ENCODE measurements at regions not wholly inside any gene's neighbourhood (a gene's known extent, or its start where the extent isn't known, plus 50 kb on each side); places are given as distances from the start of the nearest gene placed in this dataset.
A peak's percentile ranks its signal among the peaks of the same experiment; 100 is the strongest.

DNA sequence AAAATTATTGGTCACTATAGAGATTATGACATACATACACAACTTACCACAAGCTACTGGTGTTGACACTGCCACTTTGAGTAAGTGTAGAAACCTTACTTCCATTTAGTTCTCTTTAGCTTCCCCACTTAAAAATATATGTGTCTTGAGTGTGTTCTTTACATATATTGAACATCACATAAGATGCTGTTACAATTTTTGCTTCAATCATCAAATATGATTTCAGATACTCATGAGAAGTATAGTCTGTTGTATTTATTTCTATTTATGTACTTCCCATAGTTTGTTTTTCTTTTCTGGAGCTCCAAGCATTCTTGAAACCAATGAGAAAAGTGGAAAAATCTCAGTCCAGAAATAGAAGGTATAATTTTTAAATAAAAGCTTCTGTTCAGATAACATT, 102.7 kb upstream of the SDK1 start:
- Histone ChIP-seq H4K20me1 (ENCODE audit: control insufficient read depth, extremely low read depth, insufficient read depth, low read length) (no peaks in the 10 kb centered on the region), H3K4me1 (ENCODE audit: control insufficient read depth, extremely low read depth, insufficient read depth, low read length) (no peaks in the 10 kb centered on the region), H3K4me2 (ENCODE audit: control insufficient read depth, extremely low read depth, insufficient read depth, low read depth, low read length) (no peak overlapping the region), H3K79me2 (ENCODE audit: control insufficient read depth, insufficient read depth, low read length) (no peaks in the 10 kb centered on the region), H3K9ac (ENCODE audit: control insufficient read depth, extremely low read depth, insufficient read depth, low read length) (no peak overlapping the region), H3K27me3 (ENCODE audit: control insufficient read depth, extremely low read depth, insufficient read depth, low read length) (no peaks in the 10 kb centered on the region), H3K36me3 (ENCODE audit: control insufficient read depth in 2 of 2, extremely low read depth in 1 of 2, insufficient read depth in 2 of 2, low read length in 2 of 2) (no peaks in the 10 kb centered on the region), H3K9me1 (ENCODE audit: control insufficient read depth, extremely low read depth, insufficient read depth, low read length) (no peaks in the 10 kb centered on the region), H3K27ac (ENCODE audit: control insufficient read depth, insufficient read depth, low read length) (no peak overlapping the region), H3K4me3 (ENCODE audit: control insufficient read depth in 2 of 3, extremely low read depth in 1 of 3, insufficient read depth in 2 of 3, low read depth in 1 of 3, low read length in 3 of 3) (no peak overlapping the region), H3K9me3 (ENCODE audit: control insufficient read depth, low read depth, low read length) (no peaks in the 10 kb centered on the region), H2AFZ (ENCODE audit: control insufficient read depth, low read length) (no peak overlapping the region)
- FAIRE-seq (no peak), DNase-seq (ENCODE audit: low read depth, low spot score) (no peak)
- no peak for TF ChIP-seq EZH2 (IDR thresholded peaks at IDR 0.05; ENCODE audit: low read length)
- TF ChIP-seq, protein P1, sequence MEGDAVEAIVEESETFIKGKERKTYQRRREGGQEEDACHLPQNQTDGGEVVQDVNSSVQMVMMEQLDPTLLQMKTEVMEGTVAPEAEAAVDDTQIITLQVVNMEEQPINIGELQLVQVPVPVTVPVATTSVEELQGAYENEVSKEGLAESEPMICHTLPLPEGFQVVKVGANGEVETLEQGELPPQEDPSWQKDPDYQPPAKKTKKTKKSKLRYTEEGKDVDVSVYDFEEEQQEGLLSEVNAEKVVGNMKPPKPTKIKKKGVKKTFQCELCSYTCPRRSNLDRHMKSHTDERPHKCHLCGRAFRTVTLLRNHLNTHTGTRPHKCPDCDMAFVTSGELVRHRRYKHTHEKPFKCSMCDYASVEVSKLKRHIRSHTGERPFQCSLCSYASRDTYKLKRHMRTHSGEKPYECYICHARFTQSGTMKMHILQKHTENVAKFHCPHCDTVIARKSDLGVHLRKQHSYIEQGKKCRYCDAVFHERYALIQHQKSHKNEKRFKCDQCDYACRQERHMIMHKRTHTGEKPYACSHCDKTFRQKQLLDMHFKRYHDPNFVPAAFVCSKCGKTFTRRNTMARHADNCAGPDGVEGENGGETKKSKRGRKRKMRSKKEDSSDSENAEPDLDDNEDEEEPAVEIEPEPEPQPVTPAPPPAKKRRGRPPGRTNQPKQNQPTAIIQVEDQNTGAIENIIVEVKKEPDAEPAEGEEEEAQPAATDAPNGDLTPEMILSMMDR (optimal IDR thresholded peaks at IDR 0.05 in 1 of 3, IDR thresholded peaks at IDR 0.05 in 1 of 3, conservative IDR thresholded peaks at IDR 0.05 in 1 of 3; ENCODE audit: extremely low read depth in 1 of 3, insufficient read depth in 2 of 3, low read length in 3 of 3), result no peak
- dilution Hi-C loops (cut with MboI; ENCODE audit: extremely low pct_ligation_motif_present, low sequenced_read_pairs), result no loop called here

DNA sequence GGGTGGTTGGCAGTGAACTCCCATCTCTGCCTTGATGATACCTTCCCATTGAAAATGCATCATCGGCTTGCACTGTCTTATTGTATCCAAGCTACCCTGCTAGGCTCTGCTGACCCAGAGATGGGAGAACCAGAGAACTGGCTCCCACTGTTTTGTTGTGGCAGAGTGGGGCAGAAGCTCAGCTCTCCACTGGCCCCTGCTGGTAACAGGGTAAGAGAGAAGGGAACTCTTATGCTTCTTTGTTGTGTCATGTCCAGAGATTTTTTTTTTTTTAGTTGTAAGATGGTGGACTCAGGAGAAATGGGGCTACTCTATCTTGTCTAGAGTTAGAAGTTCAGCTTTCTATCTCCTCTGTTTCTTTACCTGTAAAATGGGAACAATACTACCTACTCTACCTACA, 100.5 kb upstream of the SDK1 start:
- FAIRE-seq (no peak), DNase-seq (ENCODE audit: low read depth, low spot score) (no peak)

More for the DNA sequence above, 100.5 kb upstream of the SDK1 start:
- no peak overlapping the region for H3K27ac ChIP-seq (ENCODE audit: control insufficient read depth, insufficient read depth, low read length)
- H3K9me3 ChIP-seq (ENCODE audit: control insufficient read depth, low read depth, low read length), result no peaks in the 10 kb centered on the region
- dilution Hi-C loops (cut with MboI; ENCODE audit: extremely low pct_ligation_motif_present, low sequenced_read_pairs), result no loop called here
- no peak overlapping the region for H2AFZ ChIP-seq (ENCODE audit: control insufficient read depth, low read length)
- no peak overlapping the region for H3K4me2 ChIP-seq (ENCODE audit: control insufficient read depth, extremely low read depth, insufficient read depth, low read depth, low read length)
- no peak overlapping the region for H3K4me3 ChIP-seq (ENCODE audit: control insufficient read depth in 2 of 3, extremely low read depth in 1 of 3, insufficient read depth in 2 of 3, low read depth in 1 of 3, low read length in 3 of 3)
- no peaks in the 10 kb centered on the region for H3K9me1 ChIP-seq (ENCODE audit: control insufficient read depth, extremely low read depth, insufficient read depth, low read length)
- TF ChIP-seq EZH2 (IDR thresholded peaks at IDR 0.05; ENCODE audit: low read length), result no peak
- TF ChIP-seq, protein P1 (optimal IDR thresholded peaks at IDR 0.05 in 1 of 3, IDR thresholded peaks at IDR 0.05 in 1 of 3, conservative IDR thresholded peaks at IDR 0.05 in 1 of 3; ENCODE audit: extremely low read depth in 1 of 3, insufficient read depth in 2 of 3, low read length in 3 of 3), result peak; percentile 50 to 81 (median 56)
- H3K9ac ChIP-seq (ENCODE audit: control insufficient read depth, extremely low read depth, insufficient read depth, low read length), result no peak overlapping the region
- no peaks in the 10 kb centered on the region for H3K79me2 ChIP-seq (ENCODE audit: control insufficient read depth, insufficient read depth, low read length)
- H3K27me3 ChIP-seq (ENCODE audit: control insufficient read depth, extremely low read depth, insufficient read depth, low read length), result no peaks in the 10 kb centered on the region
- no peaks in the 10 kb centered on the region for H4K20me1 ChIP-seq (ENCODE audit: control insufficient read depth, extremely low read depth, insufficient read depth, low read length)
- no peaks in the 10 kb centered on the region for H3K4me1 ChIP-seq (ENCODE audit: control insufficient read depth, extremely low read depth, insufficient read depth, low read length)
- H3K36me3 ChIP-seq (ENCODE audit: control insufficient read depth in 2 of 2, extremely low read depth in 1 of 2, insufficient read depth in 2 of 2, low read length in 2 of 2), result no peaks in the 10 kb centered on the region

Data from keratinocyte (primary cell).